NCI-H2196 (cell line): ENCODE measurements at regions not wholly inside any gene's neighbourhood (a gene's known extent, or its start where the extent isn't known, plus 50 kb on each side); places are given as distances from the start of the nearest gene placed in this dataset.
A peak's percentile ranks its signal among the peaks of the same experiment; 100 is the strongest.
"Not testable (repeated sequence)": the region's sequence is repeated elsewhere in the genome, so short reads cannot be mapped to it uniquely, and the experiment has no call there.

Source experiments
- DNase-seq: peaks from one replicate; lab custom pipeline; 2025; ENCODE audit not compliant: unreplicated experiment; lab: John Stamatoyannopoulos, UW

DNA sequence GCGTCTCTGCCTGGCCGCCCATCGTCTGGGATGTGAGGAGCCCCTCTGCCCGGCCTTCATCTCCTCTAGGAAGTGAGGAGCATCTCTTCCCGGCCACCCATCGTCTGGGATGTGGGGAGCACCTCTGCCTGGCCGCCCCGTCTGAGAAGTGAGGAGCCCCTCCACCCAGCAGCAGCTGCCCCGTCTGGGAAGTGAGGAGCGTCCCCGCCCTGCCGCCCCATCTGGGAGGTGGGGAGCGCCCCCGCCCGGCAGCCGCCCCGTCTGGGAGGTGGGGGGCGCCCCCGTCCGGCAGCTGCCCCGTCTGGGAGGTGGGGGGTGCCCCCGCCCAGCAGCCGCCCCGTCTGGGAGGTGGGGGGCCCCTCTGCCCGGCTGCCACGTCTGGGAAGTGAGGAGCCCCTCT, 153.7 kb upstream of the MYRIP start:
- not testable (repeated sequence) for DNase-seq

DNA sequence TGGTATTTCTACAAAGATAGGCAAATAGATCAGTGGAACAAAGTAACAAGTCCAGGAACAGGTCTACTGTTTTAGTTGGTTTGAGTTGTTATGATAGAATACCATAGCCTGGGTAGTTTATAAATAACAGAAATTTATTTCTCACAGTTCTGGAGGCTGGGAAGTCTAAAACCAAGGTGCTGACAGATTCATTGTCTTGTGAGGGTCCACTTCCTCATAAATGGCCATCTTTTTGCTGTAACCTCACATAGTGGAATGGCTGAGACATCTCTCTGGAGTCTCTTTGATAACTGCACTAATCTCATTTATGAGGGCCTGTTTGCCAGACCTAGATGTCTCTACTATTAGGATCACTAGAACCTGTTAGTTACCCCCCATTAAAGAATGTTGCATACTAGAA, 152.3 kb upstream of the MYRIP start:
- no peak for DNase-seq

DNA sequence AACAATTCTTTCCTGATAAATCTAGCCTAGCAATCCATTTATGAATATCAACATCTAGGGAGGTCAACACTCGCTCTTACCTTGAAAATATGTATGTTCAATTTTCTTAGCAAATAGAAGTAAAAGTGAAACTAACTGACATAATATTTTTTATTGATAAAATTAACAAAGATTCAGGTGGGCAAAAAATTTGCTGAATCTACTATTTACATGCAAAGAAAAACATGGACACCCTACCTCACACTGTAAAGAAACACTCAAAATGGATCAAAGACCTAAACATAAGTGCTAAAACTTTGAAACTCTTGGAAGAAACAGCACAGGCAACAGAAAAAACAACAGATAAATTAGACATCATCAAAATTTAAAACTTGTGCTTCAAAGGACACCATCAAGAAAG, 151.6 kb upstream of the MYRIP start:
- no peak for DNase-seq

DNA sequence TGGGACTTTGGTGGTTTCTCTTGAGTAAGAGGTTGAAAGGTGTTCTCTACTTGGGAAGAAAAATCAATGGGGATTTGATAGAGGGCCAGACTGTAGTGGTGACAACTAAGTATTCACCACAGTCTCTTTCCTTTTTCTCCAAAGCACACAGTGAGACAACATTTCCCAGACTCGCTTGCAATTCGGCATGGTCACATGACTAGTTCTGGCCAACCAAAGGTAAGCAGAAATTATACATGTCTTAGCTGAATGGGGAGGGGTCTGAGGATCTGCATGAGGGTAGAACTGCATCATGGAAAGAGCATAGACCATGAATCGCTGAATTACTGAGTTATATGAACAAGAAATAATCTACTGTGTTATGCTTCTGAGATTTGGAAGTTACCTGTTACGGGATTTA, 144.5 kb upstream of the MYRIP start:
- DNase-seq, result no peak

DNA sequence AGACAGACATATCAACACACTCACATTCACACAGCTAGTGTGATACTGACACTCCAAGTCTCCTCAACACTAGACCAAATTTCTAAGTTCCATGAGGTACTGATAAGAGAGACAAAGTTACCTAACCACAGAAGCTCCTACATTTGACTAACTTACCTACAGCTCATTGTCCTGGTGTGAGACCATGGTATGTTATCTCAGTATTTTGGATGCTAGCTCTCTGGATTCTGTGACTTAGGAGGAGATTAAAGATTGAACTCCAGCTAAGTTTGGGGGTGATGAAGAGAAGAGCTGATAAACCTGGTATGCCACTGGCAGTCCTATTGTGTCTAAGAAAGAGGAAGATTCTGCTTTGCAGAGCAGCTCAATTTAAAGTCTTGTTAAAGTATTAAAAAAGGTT, 144.0 kb upstream of the MYRIP start:
- no peak for DNase-seq

DNA sequence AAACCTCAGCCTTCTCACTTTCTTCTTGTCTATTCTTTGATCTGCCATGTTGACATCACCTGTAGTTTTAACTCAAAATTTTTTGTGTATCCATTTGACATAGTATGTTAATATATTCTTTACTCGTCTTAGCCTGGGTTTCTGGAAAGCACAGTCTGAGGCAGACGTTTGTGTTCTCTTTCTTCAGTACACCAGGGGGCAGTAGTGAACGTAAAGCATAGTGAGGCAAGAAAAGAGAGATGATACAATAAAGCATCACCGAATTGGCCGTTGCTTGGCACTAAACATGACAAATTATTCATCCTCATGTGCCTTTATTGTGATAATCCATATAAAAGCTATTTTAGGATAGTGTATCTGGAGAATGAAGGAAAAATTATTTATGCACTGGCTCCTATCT, 141.0 kb upstream of the MYRIP start:
- DNase-seq, result no peak

DNA sequence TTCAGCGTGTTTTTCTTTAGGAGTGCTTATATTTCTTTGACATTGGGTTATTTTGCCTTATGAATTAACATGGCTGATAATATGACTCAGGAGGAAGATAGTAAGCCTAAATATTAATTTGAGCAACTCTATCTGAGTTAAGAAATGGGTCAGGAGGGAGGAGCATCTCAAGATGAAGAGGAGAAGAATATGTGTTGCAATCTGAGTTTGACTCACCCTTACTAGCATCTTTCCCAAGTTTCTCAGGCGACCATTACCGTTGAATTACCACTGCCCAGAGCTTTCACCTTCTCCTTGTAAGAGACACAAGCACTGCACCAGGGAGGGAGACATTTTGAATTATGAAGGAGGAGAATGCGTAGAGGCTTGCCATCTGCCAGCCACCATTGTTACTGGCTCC, 138.3 kb upstream of the MYRIP start:
- DNase-seq, result no peak

DNA sequence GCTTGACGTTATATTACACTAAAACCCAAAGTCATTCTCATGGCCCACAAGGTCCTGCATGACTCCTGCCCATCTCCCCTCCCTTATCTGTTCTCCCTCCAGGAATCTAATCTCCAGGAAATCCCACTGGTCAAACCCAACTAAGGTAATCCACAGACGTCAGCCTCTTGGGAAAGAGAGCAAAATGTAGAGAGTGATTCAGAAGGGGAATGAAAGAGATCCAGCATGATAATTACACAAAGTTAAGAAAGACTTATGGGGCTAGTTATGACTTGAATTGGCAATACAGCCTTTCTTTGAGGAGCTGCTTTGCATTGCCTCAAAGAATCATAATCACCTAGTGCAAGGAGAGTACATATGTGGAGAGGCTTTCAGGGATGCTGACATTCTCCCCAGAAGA, 137.8 kb upstream of the MYRIP start:
- no peak for DNase-seq

DNA sequence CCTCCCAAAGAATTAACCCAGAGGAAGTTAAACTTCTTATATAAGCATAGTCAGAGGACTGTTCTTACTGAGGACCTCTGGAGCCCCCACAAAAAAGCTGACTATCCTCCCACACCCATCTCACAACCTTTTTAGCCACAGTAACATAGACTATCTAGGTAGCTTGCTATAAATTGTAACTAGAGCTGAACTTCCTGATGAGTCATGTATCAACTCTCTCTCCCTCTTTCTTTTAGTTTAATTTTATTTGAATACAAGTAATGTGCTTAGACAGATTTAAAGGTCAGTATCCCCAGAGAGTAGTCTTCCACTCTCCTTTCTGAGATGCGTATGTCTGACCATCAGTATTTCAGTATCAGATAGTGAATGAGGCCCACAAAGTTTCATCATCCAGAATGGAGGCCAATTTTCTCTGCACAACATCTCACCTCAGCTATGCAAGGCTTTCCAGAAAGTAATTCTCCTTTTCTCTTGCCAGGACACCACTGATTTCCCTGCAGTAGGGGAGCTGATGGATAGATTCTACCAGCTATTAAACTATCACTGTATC, 104.0 kb upstream of the MYRIP start:
- DNase-seq, result no peak

DNA sequence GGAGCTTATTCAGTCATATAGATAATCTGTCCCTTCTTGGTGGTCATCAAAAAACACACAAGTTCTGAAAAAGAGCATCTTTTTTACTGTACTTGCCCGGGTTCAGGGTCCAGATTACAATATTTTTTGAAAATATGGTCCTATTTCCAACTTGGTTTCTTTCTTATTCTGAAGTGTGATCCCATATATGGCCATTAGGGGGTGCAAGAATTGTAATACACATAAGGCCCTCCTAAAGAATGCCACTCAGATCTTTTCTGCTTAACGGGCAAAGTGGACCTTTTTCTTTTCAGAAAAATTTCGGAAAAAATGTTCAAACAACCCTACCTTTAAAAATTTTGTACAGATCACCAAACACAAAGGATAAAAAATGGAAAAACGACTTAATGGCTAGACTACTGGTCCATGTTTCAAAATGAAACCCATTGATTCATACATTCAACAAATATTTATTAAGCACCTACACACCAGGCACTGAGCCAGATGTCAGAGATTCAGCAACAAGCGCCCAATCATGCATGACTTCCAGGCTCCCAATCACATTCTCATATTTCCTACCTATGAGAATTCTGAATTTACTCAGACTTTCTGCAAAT, 102.0 kb upstream of the MYRIP start:
- DNase-seq, result no peak

DNA sequence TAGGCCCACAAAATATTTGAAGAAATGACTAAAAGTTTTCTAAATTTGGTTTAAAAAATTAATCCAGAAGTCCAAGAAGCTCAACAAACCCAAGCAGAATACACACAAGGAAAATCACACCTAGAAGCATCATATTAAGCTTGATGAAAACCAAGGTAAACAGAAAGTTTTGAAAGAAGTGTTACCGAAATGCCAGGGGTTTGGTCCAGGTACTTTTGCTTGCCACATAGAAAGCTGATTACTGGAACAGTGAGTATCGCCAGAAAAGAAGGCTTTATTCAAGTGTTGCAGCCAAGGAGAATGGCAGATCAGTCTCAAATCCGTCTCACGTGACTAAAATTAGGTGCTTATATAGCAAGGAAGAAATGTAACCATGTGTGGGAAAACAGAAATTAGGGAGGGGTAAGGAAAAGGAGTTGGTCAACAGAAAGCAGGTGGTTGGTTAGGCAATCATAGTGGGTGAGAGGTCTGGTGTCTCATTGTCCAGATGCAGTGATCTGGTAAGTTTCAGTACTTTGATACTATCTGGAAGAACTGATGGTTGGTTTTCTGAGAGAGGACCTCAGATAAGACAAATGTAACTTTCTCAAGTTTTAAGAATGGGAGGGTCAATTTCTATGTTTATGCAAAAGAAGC, 96.9 kb upstream of the MYRIP start:
- no peak for DNase-seq

DNA sequence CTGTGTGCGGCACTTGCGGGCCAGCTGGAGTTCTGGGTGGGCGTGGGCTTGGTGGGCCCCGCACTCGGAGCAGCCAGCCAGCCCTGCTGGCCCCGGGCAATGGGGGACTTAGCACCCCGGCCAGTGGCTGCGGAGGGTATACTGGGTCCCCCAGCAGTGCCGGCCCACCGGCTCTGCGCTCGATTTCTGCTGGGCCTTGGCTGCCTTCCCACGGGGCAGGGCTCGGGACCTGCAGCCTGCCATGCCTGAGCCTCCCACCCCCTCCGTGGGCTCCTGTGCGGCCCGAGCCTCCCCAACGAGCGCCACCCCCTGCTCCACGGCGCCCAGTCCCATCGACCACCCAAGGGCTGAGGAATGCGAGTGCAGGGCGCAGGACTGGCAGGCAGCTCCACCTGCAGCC, 96.1 kb upstream of the MYRIP start:
- not testable (repeated sequence) for DNase-seq

DNA sequence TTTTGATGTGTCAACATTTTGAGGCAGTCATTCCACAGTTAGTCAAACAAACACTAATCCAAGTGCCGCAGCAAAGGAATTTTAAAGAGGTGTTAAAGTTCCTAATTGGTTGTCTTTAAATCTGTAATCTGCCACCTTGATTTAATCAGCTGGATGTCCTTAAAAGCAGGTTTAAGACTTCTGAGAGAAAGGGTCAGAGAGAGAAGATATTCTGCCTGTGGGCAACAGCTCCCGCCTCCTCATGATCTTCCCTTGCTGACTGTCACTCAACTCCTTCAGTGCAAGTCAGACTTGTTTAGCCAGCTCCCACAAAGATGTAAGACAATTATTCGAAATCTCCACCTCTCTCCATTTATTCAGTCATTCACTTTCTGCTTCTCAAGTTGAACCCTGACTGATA, 92.6 kb upstream of the MYRIP start:
- no peak for DNase-seq

DNA sequence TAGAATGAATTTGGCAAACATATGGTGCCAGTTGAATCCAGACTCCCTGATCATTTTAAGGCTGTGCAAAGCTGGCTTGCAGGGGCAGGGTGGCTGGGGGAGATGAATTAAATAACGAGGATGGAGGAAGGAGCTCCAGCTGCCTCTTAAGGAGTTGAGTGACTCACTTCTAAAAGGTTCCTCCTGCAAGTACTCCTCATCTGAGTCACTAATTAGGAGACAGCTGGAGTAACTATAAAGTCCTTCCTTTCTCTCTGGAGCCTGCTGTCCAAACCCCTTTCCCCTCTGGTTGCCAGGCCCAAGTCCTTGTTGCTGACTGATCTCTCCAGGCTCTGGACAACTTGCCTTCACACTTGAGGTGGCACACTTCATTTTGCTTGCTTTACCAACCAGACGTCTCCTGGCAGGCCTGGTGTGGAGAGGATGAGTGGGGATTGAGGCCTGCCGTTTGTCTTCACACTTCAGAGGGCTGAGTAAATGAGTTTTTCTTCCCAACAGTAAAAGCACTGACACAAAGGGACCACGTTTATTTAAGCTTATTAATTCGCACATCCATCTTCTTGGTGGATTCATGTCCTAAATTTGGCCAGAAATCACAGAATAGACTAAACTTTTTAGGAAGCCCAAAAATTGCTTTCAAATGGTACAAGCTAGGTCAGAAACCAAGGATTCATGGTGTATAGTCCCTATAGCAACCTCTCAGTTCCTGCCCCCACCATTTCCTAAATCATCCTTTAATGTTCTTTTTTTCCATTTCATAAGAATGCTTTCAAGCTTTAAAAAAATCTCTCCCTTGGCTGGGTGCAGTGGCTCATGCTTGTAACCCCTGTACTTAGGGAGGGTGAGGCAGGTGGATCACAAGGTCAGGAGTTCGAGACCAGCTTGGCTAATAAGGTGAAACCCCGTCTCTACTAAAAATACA, 90.5 kb upstream of the MYRIP start:
- DNase-seq, result no peak

DNA sequence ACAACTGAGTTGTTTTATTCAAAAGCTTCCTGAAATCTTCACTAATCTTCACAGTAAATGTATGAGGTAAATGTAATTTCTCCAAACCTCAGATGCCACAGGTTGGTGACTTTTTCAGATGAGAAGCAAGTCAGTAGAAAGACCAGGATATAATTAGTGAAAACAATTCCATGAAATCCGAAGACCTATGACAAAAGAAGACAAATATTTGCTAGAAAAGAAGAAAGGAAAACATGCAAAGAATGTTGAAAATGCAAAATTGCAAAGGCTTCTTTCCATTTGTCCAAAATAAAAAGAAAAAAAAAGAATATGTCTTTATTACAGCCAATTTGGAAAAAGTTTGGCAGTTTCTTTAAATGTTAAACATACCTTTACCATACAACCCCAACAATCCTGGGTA, 88.3 kb upstream of the MYRIP start:
- DNase-seq, result no peak

DNA sequence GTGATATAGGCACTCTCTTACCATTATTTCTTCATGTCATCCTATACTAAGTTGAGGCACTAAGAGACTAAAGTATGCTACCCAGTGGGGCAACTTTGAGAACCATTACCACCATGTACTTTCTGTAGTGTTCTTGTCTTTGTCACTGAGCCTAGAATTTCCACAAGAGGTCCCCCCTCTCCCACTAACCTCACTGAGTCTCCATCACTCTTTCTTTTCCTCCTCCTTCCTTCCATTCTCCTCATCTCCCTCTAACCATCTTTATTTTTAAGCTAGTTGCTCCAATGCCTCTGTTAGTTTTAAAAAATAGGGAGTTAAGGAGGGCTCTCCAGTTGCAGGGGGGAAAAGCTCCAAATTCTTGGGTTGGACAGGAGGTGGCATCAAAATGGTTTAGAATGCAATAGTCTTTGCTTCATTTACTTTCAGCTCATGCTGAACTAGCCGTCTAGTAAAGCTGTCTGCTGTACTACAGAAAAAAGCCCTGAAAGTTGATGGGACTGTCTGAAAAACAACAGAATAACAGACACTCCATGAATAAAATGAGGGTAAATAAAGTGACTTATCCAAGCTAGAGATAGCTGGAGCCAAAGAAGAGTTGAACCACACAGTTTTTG, 85.1 kb upstream of the MYRIP start:
- no peak for DNase-seq

DNA sequence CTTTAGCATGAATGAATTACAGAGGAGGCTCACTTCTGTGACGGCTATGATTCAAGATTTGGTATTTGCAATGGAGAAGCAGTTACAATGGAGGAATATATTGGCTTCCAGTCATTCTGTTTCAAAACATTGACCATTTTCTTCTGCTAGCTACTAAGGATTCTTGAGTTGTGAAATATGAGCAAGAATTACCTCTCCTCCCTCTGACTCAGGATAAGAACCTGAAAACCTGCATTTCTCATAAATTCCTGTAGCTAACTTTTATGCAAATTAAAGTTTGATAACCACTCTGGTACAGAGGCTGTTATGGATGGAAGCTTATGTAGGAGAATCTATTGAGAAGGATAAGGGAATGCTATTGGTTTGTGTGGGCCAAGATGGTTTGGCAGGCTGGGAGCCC, 84.1 kb upstream of the MYRIP start:
- no peak for DNase-seq

DNA sequence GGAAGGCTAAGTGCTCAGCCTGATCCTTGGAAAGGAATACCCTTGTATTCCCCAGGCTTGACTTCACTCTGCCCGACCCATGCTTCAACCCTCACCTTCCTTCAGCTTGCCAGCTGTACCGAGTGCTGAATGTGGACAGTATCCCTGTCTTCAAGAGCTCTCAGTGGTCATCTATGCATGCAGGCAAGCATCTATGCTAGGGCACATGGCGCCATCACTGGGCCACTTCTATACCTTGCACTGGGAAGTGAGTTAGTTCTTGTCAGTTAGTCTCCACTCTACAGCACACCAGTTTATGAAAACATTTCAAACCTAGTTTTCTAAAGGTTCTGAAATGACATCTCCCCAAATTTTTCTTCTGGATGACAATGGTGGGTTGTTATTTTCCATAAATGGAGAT, 82.0 kb upstream of the MYRIP start:
- no peak for DNase-seq

DNA sequence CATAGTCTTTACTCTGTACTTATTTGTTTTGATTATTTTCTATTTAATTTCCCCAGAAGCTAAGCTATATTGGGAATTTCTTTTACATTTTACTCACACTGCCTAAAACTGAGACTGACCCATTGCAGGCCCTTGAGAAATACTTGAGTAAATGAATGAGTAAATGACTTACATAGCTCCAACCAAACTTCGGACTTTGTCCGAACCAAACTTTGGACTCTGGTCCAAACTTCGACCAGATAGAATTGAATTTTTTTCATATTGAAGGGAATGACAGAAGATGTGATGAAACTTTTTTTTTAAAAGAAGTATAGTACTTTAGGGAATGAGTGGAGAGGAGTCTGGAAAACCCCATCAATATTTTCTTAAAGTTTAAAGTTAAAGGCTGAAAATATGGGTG, 75.6 kb upstream of the MYRIP start:
- DNase-seq, result no peak

DNA sequence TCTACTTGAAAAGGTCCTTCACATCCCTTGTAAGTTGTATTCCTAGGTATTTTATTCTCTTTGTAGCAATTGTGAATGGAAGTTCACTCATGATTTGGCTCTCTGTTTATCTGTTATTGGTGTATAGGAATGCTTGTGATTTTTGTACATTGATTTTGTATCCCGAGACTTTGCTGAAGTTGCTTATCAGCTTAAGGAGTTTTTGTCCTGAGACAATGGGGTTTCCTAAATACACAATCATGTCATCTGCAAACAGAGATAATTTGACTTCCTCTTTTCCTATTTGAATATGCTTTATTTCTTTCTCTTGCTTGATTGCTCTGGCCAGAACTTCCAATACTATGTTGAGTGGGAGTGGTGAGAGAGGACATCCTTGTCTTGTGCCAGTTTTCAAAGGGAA, 69.8 kb upstream of the MYRIP start:
- not testable (repeated sequence) for DNase-seq

DNA sequence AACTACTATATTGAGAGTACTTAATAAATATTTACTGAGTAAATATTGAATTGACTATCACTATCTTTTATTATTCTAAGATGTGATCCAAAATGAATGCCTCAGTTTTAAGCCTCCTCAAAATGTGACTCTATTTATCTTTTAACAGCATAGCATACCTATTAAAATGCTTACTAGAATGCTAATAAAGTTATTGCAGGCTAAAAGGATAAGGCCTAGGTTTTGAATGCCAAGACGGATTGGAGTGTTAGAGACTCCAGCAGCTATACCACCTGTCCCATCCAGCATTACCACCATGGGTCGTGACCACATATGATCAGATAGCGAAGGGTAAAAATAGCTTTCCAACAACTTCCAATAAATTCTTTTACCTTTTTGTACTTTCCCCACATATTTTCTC, 64.7 kb upstream of the MYRIP start:
- no peak for DNase-seq

DNA sequence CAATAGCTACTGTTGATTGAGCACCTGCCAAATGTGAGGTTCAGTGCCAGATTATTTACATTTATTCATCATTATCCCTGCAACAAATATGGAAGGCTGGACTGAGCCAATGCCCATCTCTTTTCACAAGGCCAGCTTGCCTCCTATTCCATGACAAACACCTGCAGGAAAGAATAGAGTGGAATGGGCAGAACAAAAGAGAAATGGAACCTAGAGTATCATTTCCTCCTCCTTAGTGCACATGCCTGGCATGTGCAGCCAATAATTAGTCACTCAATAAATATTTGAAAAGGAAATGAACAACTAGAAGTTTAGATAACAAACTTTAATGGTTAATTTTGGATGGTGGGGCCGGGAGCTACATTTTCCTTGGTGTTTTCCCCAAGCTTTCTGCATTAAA, 61.4 kb upstream of the MYRIP start:
- DNase-seq, result peak; percentile 21
